Mammary epithelial cell (primary cell): ENCODE measurements at regions not wholly inside any gene's neighbourhood (a gene's known extent, or its start where the extent isn't known, plus 50 kb on each side); places are given as distances from the start of the nearest gene placed in this dataset.

Experiments used
- CTCF ChIP-seq, 2 donors: IDR thresholded peaks in 1 of 2; conservative IDR thresholded peaks in 1 of 2; 2 replicates each; pipeline ENCODE4 v1.5.1; 2011 to 2012; ENCODE audit warnings: inconsistent platforms in 2 of 2, low read length in 2 of 2, mild to moderate bottlenecking in 2 of 2, control low read depth in 1 of 2, low read depth in 1 of 2; ENCODE audit not compliant: insufficient read depth in 1 of 2; ENCODE audit errors: extremely low read depth in 1 of 2
- EZH2 ChIP-seq: IDR thresholded peaks from 2 replicates; pipeline ENCODE4 v1.6.1; 2012; ENCODE audit warnings: low read length, inconsistent platforms, borderline replicate concordance

GRCh38 chr15:49712846-49713450, 92.1 kb downstream of the DTWD1 start:
- TF ChIP-seq CTCF (conservative IDR thresholded peaks at IDR 0.05 in 1 of 2, IDR thresholded peaks at IDR 0.05 in 1 of 2; ENCODE audit: extremely low read depth in 1 of 2, insufficient read depth in 1 of 2, low read depth in 1 of 2, low read length in 2 of 2) (no peak), EZH2 (no peak)
